Esophagus muscularis mucosa (tissue), 4 donors: ENCODE measurements at regions not wholly inside any gene's neighbourhood (a gene's known extent, or its start where the extent isn't known, plus 50 kb on each side); places are given as distances from the start of the nearest gene placed in this dataset.

Experiments
- DNase-seq: peaks from one replicate; pipeline ENCODE4 v3.0.0-alpha.2; 2017; ENCODE audit errors: extremely low spot score
- H3K27ac ChIP-seq, 4 donors: fragments of 200-600 bp; sonication (generic); replicated peaks in 1 of 4; 1 replicate in 3 of 4; 2 replicates in 1 of 4; pipeline ENCODE4 v1.5.1; 2016 to 2019; ENCODE audit warnings: mild to moderate bottlenecking in 1 of 4
- H3K27me3 ChIP-seq, 4 donors: fragments of 200-600 bp; sonication (generic); one replicate each; pipeline versions ENCODE4 v1.5.1 to v1.6.0; 2016 to 2019
- H3K36me3 ChIP-seq, 4 donors: fragments of 200-600 bp; sonication (generic); one replicate each; pipeline ENCODE4 v1.5.1; 2016 to 2019
- H3K4me1 ChIP-seq, 4 donors: fragments of 200-600 bp; sonication (generic); one replicate each; pipeline ENCODE4 v1.5.1; 2016 to 2019
- H3K4me3 ChIP-seq, 4 donors: fragments of 200-600 bp; sonication (generic); 1 replicate in 2 of 4; 2 replicates in 2 of 4; pipeline ENCODE4 v1.5.1; 2016 to 2019; ENCODE audit warnings: mild to moderate bottlenecking in 4 of 4, moderate library complexity in 1 of 4
- H3K9me3 ChIP-seq, 4 donors: fragments of 200-600 bp; sonication (generic); 1 replicate in 3 of 4; 2 replicates in 1 of 4; pipeline ENCODE4 v1.5.1; 2016 to 2019
- CTCF ChIP-seq, 3 experiments: fragments of 200-600 bp in 2 of 3; fragments of 450-650 bp in 1 of 3; sonication (generic) in 2 of 3; IDR thresholded peaks; one replicate each; pipeline ENCODE4 v1.5.1; 2017 to 2019; ENCODE audit warnings: antibody characterized with exemption in 3 of 3, mild to moderate bottlenecking in 2 of 3, moderate library complexity in 1 of 3
- EP300 ChIP-seq: sonication (generic); formaldehyde crosslinking; IDR thresholded peaks from one replicate; pipeline ENCODE4 v1.6.1; 2017; ENCODE audit warnings: antibody characterized with exemption
- POLR2A ChIP-seq: fragments of 450-650 bp; IDR thresholded peaks from one replicate; pipeline ENCODE4 v1.6.1; 2017; ENCODE audit warnings: antibody characterized with exemption, moderate library complexity, mild to moderate bottlenecking, low read depth
- POLR2AphosphoS5 ChIP-seq, 2 donors: sonication (generic); formaldehyde crosslinking; IDR thresholded peaks; one replicate each; pipeline ENCODE4 v1.6.1; 2017; ENCODE audit warnings: antibody characterized with exemption in 2 of 2
- WGBS: methylation state at CpG from one replicate; pipeline ENCODE4 v1.1.5; 2018; 5-methylcytosine and 5-hydroxymethylcytosine counted together
- intact Hi-C: fragments of 100-400 bp; cut with DNase I; formaldehyde crosslinking; loops from one replicate; pipeline ENCODE4 v1.15.1; 2023

GRCh38 chr13:60227158-60227557 lies 63.4 kb upstream of the DIAPH3 start:
- no peak overlapping the region for H3K4me3 ChIP-seq
- peaks cover 0 to 9% (median 2%) of the 10 kb centered on the region in 4 donors for H3K4me1 ChIP-seq
- peaks cover 0 to 4% (median 0%) of the 10 kb centered on the region in 4 donors for H3K27me3 ChIP-seq
- no peaks in the 10 kb centered on the region for H3K9me3 ChIP-seq
- TF ChIP-seq EP300 (no peak), POLR2AphosphoS5 (IDR thresholded peaks at IDR 0.05) (no peak), CTCF (IDR thresholded peaks at IDR 0.05) (no peak), POLR2A (no peak)
- H3K36me3 ChIP-seq = no peaks in the 10 kb centered on the region
- DNase-seq = no peak
- no peak overlapping the region for H3K27ac ChIP-seq
- intact Hi-C loops = no loop called here

- WGBS = 65% methylated on average over 1 of the region's 1 CpG
- Histone ChIP-seq H3K9me3 (no peaks in the 10 kb centered on the region), H3K27me3 (peaks cover 0 to 4% (median 0%) of the 10 kb centered on the region in 4 donors), H3K36me3 (no peaks in the 10 kb centered on the region), H3K27ac (no peak overlapping the region), H3K4me1 (peaks cover 0 to 9% (median 2%) of the 10 kb centered on the region in 4 donors), H3K4me3 (no peak overlapping the region)
- no peak for TF ChIP-seq CTCF (IDR thresholded peaks at IDR 0.05)
- TF ChIP-seq EP300 = no peak
- intact Hi-C loops = no loop called here
- no peak for DNase-seq
Measured at GRCh38 chr13:60229708-60230272, 66.1 kb upstream of the DIAPH3 start.

- Histone ChIP-seq H3K36me3 (no peaks in the 10 kb centered on the region), H3K9me3 (no peaks in the 10 kb centered on the region), H3K27ac (no peak overlapping the region), H3K27me3 (peaks cover 0 to 4% (median 0%) of the 10 kb centered on the region in 4 donors), H3K4me1 (peaks cover 0 to 9% (median 2%) of the 10 kb centered on the region in 4 donors), H3K4me3 (no peak overlapping the region)
- TF ChIP-seq CTCF (IDR thresholded peaks at IDR 0.05) = no peak
- no peak for TF ChIP-seq POLR2A
- TF ChIP-seq EP300 = no peak
- TF ChIP-seq POLR2AphosphoS5 (IDR thresholded peaks at IDR 0.05) = no peak
- DNase-seq = no peak
- intact Hi-C loops = no loop called here
- WGBS = 9% methylated on average over 3 of the region's 3 CpGs
Measured at GRCh38 chr13:60230593-60230992, 66.9 kb upstream of the DIAPH3 start.

GRCh38 chr13:60242043-60242595 lies 78.4 kb upstream of the DIAPH3 start:
- H3K9me3 ChIP-seq = no peaks in the 10 kb centered on the region

More at GRCh38 chr13:60242043-60242595, 78.4 kb upstream of the DIAPH3 start:
- 45% methylated on average over 2 of the region's 2 CpGs for WGBS
- Histone ChIP-seq H3K36me3 (no peaks in the 10 kb centered on the region), H3K4me1 (no peaks in the 10 kb centered on the region), H3K27me3 (no peaks in the 10 kb centered on the region), H3K27ac (no peak overlapping the region), H3K4me3 (no peak overlapping the region)
- intact Hi-C loops = no loop called here
- DNase-seq = no peak
- no peak for TF ChIP-seq EP300
- no peak for TF ChIP-seq POLR2A
- no peak for TF ChIP-seq POLR2AphosphoS5 (IDR thresholded peaks at IDR 0.05)
- TF ChIP-seq CTCF (IDR thresholded peaks at IDR 0.05) = no peak
